ENCODE measurements at regions not wholly inside any gene's neighbourhood (a gene's known extent, or its start where the extent isn't known, plus 50 kb on each side); places are given as distances from the start of the nearest gene placed in this dataset.

DNA sequence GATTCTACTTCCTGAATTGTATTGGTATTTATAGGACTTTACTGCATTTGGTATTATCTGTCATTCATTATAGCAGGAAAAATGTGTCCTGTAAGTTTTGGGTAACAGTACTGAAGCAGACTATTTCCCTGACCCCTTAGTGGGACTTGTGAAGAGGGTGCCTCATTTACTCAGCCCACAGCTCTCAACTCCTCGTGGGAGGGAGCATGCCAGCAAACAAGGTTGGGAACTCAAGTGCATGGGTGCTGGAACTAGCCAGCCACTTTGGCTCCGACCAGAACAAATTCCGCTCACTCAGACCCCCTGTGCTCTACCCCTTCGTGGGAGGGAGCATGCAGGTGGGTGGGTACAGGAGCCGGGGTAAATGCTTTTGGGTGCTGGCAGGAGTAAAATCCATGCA lies 1773.5 kb upstream of the WWC1 start:
- TF ChIP-seq, protein P1, sequence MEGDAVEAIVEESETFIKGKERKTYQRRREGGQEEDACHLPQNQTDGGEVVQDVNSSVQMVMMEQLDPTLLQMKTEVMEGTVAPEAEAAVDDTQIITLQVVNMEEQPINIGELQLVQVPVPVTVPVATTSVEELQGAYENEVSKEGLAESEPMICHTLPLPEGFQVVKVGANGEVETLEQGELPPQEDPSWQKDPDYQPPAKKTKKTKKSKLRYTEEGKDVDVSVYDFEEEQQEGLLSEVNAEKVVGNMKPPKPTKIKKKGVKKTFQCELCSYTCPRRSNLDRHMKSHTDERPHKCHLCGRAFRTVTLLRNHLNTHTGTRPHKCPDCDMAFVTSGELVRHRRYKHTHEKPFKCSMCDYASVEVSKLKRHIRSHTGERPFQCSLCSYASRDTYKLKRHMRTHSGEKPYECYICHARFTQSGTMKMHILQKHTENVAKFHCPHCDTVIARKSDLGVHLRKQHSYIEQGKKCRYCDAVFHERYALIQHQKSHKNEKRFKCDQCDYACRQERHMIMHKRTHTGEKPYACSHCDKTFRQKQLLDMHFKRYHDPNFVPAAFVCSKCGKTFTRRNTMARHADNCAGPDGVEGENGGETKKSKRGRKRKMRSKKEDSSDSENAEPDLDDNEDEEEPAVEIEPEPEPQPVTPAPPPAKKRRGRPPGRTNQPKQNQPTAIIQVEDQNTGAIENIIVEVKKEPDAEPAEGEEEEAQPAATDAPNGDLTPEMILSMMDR (IDR thresholded peaks at IDR 0.05; ENCODE audit: low read depth, low read length), result no peak
- TF ChIP-seq POLR2A (IDR thresholded peaks at IDR 0.05; ENCODE audit: extremely low read depth, insufficient read length), result no peak

Data from NB4 (cell line).